HL-60 (cell line): ENCODE measurements at regions not wholly inside any gene's neighbourhood (a gene's known extent, or its start where the extent isn't known, plus 50 kb on each side); places are given as distances from the start of the nearest gene placed in this dataset.

Experiments used
- CTCF ChIP-seq: IDR thresholded peaks from one replicate; pipeline ENCODE4 v1.5.1; 2011; ENCODE audit warnings: low read length, control low read depth, inconsistent platforms; ENCODE audit not compliant: insufficient read depth
- GABPA ChIP-seq: IDR thresholded peaks from 2 replicates; pipeline ENCODE4 v1.6.1; 2012; ENCODE audit warnings: low read depth
- POLR2AphosphoS5 ChIP-seq: IDR thresholded peaks from 2 replicates; pipeline ENCODE4 v1.6.1; 2012; ENCODE audit warnings: low read depth
- REST ChIP-seq: IDR thresholded peaks from 2 replicates; pipeline ENCODE4 v1.6.1; 2012; ENCODE audit warnings: low read depth; ENCODE audit not compliant: insufficient replicate concordance
- SPI1 ChIP-seq: IDR thresholded peaks from 2 replicates; pipeline ENCODE4 v1.6.1; 2012; ENCODE audit warnings: low read depth, mild to moderate bottlenecking, borderline replicate concordance

GRCh38 chr5:160479926-160480325 lies 58.3 kb downstream of the PTTG1 start:
- TF ChIP-seq CTCF (no peak), REST (no peak), POLR2AphosphoS5 (no peak), GABPA (no peak), SPI1 (no peak)
